Caco-2 (cell line): ENCODE measurements at regions not wholly inside any gene's neighbourhood (a gene's known extent, or its start where the extent isn't known, plus 50 kb on each side); places are given as distances from the start of the nearest gene placed in this dataset.
"Not testable (repeated sequence)": the region's sequence is repeated elsewhere in the genome, so short reads cannot be mapped to it uniquely, and the experiment has no call there.

Experiments used
- BruUV-seq: library from RNA; stranded (reverse); fragments of 400-500 nt; replicated peaks from 2 replicates; lab custom pipeline; 2021; lab: Mats Ljungman, UMichigan
- CTCF ChIA-PET: fragments of 300-600 bp; sonication (Branson Sonifier 250); formaldehyde crosslinking; loops from one replicate; lab custom pipeline; 2022; ENCODE audit warnings: antibody characterized with exemption; lab: Charles Lee
- POLR2A ChIA-PET: fragments of 300-600 bp; sonication (Branson Sonifier 250); formaldehyde crosslinking; loops from one replicate; lab custom pipeline; 2022; ENCODE audit warnings: antibody characterized with exemption; lab: Charles Lee
- DNase-seq, 2 experiments: peaks; one replicate each; pipeline versions ENCODE4 v3.0.0 to v3.0.0-alpha.2; 2020 to 2022
- H3K27me3 ChIP-seq: replicated peaks from 2 replicates; pipeline ENCODE4 v1.6.0; 2011; ENCODE audit warnings: low read length; ENCODE audit not compliant: control insufficient read depth, insufficient read depth
- H3K36me3 ChIP-seq: 2 replicates; pipeline ENCODE4 v1.5.1; 2011; ENCODE audit warnings: low read length; ENCODE audit not compliant: control insufficient read depth, insufficient read depth
- H3K4me1 ChIP-seq: fragments of 250-450 bp; sonication (Bioruptor Pico); 2 replicates; pipeline ENCODE4 v1.5.1; 2020; ENCODE audit warnings: mild to moderate bottlenecking
- H3K4me3 ChIP-seq: 2 replicates; pipeline ENCODE4 v1.5.1; 2011; ENCODE audit warnings: low read depth, mild to moderate bottlenecking, control low read depth, low read length
- H3K9me3 ChIP-seq: fragments of 250-450 bp; sonication (Bioruptor Pico); 2 replicates; pipeline ENCODE4 v1.5.1; 2020; ENCODE audit warnings: mild to moderate bottlenecking, moderate library complexity
- H3K27ac Mint-ChIP-seq: one replicate; pipeline ENCODE4 v1.8.0; 2022; ENCODE audit warnings: mixed read lengths; ENCODE audit not compliant: unreplicated experiment
- H3K27me3 Mint-ChIP-seq: one replicate; pipeline ENCODE4 v1.8.0; 2022; ENCODE audit warnings: mixed read lengths; ENCODE audit not compliant: insufficient read depth, unreplicated experiment
- H3K36me3 Mint-ChIP-seq: one replicate; pipeline ENCODE4 v1.8.0; 2022; ENCODE audit warnings: mild to moderate bottlenecking, mixed read lengths; ENCODE audit not compliant: insufficient read depth, unreplicated experiment
- H3K4me1 Mint-ChIP-seq: one replicate; pipeline ENCODE4 v1.8.0; 2022; ENCODE audit warnings: low read depth, mixed read lengths; ENCODE audit not compliant: unreplicated experiment
- H3K4me3 Mint-ChIP-seq: one replicate; pipeline ENCODE4 v1.8.0; 2022; ENCODE audit warnings: mild to moderate bottlenecking, moderate library complexity, mixed read lengths; ENCODE audit not compliant: unreplicated experiment
- H3K9me3 Mint-ChIP-seq: one replicate; pipeline ENCODE4 v1.8.0; 2022; ENCODE audit warnings: mixed read lengths; ENCODE audit not compliant: unreplicated experiment
- CTCF ChIP-seq, 2 experiments: fragments of 200-600 bp in 1 of 2; IDR thresholded peaks; 1 replicate in 1 of 2; 2 replicates in 1 of 2; pipeline versions ENCODE4 v1.5.1 to v1.8.0; 2011 to 2022; ENCODE audit warnings: antibody characterized with exemption in 1 of 2, control low read depth in 1 of 2, inconsistent platforms in 1 of 2, low read depth in 1 of 2, low read length in 1 of 2, mild to moderate bottlenecking in 1 of 2, moderate library complexity in 1 of 2; ENCODE audit not compliant: insufficient read depth in 1 of 2, severe bottlenecking in 1 of 2, unreplicated experiment in 1 of 2
- intact Hi-C: fragments of 100-400 bp; cut with micrococcal nuclease; formaldehyde crosslinking; loops from one replicate; pipeline ENCODE4 v1.10.0; 2022; ENCODE audit not compliant: unreplicated experiment

DNA sequence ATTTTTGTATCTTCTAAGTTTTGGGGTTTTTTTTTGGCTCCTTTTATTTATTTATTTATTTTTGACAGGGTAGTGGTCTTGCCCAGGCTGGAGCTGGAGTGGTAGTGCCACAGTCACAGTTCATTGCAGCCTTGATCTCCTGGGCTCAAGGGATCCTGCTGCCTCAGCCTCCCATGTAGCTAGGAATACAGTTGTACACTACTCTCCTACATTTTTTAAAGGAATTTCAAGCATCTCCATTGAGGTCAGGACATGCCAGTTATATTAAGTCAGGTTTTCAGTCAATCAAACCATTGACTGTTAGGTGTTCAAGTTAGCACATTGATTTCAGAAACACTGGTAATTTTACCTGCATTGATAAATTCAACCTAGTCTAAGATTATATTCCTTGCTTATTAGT, 480.5 kb upstream of the SPRY2 start:
- Mint-ChIP-seq H3K27ac (no peak overlapping the region), H3K9me3 (no peaks in the 10 kb centered on the region), H3K4me3 (no peak overlapping the region), H3K27me3 (no peaks in the 10 kb centered on the region), H3K36me3 (no peaks in the 10 kb centered on the region), H3K4me1 (no peaks in the 10 kb centered on the region)
- intact Hi-C loops = no loop called here
- no peaks in the 10 kb centered on the region for H3K4me1 ChIP-seq
- no peak for TF ChIP-seq CTCF (IDR thresholded peaks at IDR 0.05; ENCODE audit: insufficient read depth in 1 of 2, low read depth in 1 of 2, low read length in 1 of 2, severe bottlenecking in 1 of 2, unreplicated experiment in 1 of 2)
- H3K9me3 ChIP-seq = 0 out of 2 replicates have a peak, but pooled peaks cover 4% of the 10 kb centered on the region
- no peaks in the 10 kb centered on the region for H3K36me3 ChIP-seq
- BruUV-seq = no TSS peak
- POLR2A ChIA-PET = no interaction called here
- H3K4me3 ChIP-seq = no peak overlapping the region
- CTCF ChIA-PET = no interaction called here
- H3K27me3 ChIP-seq = no peaks in the 10 kb centered on the region
- no peak for DNase-seq

DNA sequence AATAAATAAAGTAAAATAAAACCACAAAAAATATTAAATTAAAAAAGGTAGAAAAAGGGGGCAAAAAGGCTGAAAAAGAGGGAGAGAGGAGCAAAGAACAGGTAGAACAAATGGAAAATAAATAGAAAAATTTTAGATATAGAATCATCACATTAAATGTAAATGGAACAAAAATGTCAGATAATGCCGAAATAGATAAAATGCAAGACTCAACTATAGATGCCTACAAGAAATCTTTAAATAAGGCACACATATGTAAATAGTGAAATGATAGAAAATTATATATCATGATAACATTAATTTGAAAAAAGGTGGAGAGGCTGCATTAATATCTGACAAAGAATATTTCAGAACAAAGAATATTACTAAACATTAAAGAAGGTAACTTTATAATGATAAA, 477.1 kb upstream of the SPRY2 start:
- Histone ChIP-seq H3K9me3 (0 out of 2 replicates have a peak, but pooled peaks cover 9% of the 10 kb centered on the region), H3K4me1 (no peaks in the 10 kb centered on the region), H3K36me3 (no peaks in the 10 kb centered on the region), H3K4me3 (no peak overlapping the region), H3K27me3 (no peaks in the 10 kb centered on the region)
- no TSS peak for BruUV-seq
- no peak for TF ChIP-seq CTCF (IDR thresholded peaks at IDR 0.05; ENCODE audit: insufficient read depth in 1 of 2, low read depth in 1 of 2, low read length in 1 of 2, severe bottlenecking in 1 of 2, unreplicated experiment in 1 of 2)
- no peak overlapping the region for H3K4me3 Mint-ChIP-seq
- no peaks in the 10 kb centered on the region for H3K4me1 Mint-ChIP-seq
- H3K9me3 Mint-ChIP-seq = no peaks in the 10 kb centered on the region
- no peaks in the 10 kb centered on the region for H3K36me3 Mint-ChIP-seq
- no peak for DNase-seq
- intact Hi-C loops = no loop called here
- no peak overlapping the region for H3K27ac Mint-ChIP-seq
- ChIA-PET POLR2A (no interaction called here), CTCF (no interaction called here)
- no peaks in the 10 kb centered on the region for H3K27me3 Mint-ChIP-seq

DNA sequence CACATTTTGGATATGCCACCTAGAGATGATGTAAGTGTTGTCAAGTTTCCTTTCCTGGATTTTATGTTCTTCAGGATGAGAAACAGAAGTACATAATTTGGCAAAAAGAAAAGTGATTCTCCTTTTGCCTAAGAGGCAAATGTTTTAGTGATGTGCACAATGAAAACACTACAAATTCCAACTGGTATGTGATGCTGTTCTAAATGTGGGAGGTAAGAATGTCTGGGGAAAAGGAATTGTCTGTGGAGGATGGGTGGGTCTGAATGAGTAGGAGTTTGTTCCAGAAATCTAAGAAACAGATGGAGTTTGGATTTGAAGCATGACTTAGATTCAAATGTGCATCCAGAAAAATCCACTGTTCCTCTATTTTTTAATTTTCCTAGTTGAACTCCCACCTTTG, 473.6 kb upstream of the SPRY2 start:
- ChIA-PET CTCF (no interaction called here), POLR2A (no interaction called here)
- no peaks in the 10 kb centered on the region for H3K27me3 Mint-ChIP-seq
- no peak for DNase-seq
- no peaks in the 10 kb centered on the region for H3K27me3 ChIP-seq
- H3K9me3 ChIP-seq = 0 out of 2 replicates have a peak, but pooled peaks cover 9% of the 10 kb centered on the region
- no peak for TF ChIP-seq CTCF (IDR thresholded peaks at IDR 0.05; ENCODE audit: insufficient read depth in 1 of 2, low read depth in 1 of 2, low read length in 1 of 2, severe bottlenecking in 1 of 2, unreplicated experiment in 1 of 2)
- H3K27ac Mint-ChIP-seq = no peak overlapping the region
- no peaks in the 10 kb centered on the region for H3K36me3 ChIP-seq
- no peaks in the 10 kb centered on the region for H3K4me1 Mint-ChIP-seq
- no TSS peak for BruUV-seq
- intact Hi-C loops = no loop called here
- H3K4me3 Mint-ChIP-seq = no peak overlapping the region
- H3K36me3 Mint-ChIP-seq = no peaks in the 10 kb centered on the region
- H3K4me3 ChIP-seq = no peak overlapping the region
- H3K4me1 ChIP-seq = no peaks in the 10 kb centered on the region
- H3K9me3 Mint-ChIP-seq = peaks cover 11% of the 10 kb centered on the region

DNA sequence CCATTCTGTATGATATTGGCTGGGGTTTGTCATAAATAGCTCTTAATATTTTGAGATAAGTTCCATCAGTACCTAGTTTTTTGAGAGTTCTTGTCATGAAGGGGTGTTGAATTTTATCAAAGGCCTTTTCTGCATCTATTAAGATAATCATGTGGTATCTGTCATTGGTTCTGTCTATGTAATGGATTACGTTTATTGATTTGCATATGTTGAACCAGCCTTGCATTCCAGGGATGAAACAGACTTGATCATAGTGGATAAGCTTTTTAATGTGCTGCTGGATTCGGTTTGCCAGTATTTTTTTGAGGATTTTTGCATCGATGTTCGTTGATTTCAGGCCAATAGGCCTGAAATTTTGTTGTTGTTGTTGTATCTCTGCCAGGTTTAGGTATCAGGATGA, 469.4 kb upstream of the SPRY2 start:
- DNase-seq, H3K27me3 ChIP-seq, H3K9me3 ChIP-seq, CTCF ChIA-PET, H3K4me1 Mint-ChIP-seq, H3K4me1 ChIP-seq, H3K4me3 Mint-ChIP-seq, POLR2A ChIA-PET, intact Hi-C loops, H3K36me3 ChIP-seq, H3K4me3 ChIP-seq, H3K27ac Mint-ChIP-seq, H3K36me3 Mint-ChIP-seq, BruUV-seq, H3K27me3 Mint-ChIP-seq: not testable (repeated sequence)
- peaks cover 11% of the 10 kb centered on the region for H3K9me3 Mint-ChIP-seq
